GM12878 (cell line): ENCODE measurements at regions not wholly inside any gene's neighbourhood (a gene's known extent, or its start where the extent isn't known, plus 50 kb on each side); places are given as distances from the start of the nearest gene placed in this dataset.

Experiments
- ATAC-seq: fragments of 200-7000 bp; cut with Tn5 transposase; 3 replicates; pipeline ENCODE4 v1.9.1; 2020; ENCODE audit warnings: mild to moderate bottlenecking, moderate library complexity
- BruUV-seq: library from RNA; stranded (reverse); fragments of 400-500 nt; replicated peaks from 2 replicates; lab custom pipeline; 2021; lab: Mats Ljungman, UMichigan
- CTCF ChIA-PET: fragments of 300-600 bp; sonication (Branson Sonifier 250); formaldehyde crosslinking; extraction: SDS; loops from one replicate; lab custom pipeline; 2021; ENCODE audit warnings: inconsistent platforms; lab: Yijun Ruan, JAX
- POLR2A ChIA-PET: fragments of 350-600 bp; formaldehyde crosslinking; extraction: SDS; loops from one replicate; lab custom pipeline; 2021; ENCODE audit warnings: inconsistent platforms; lab: Charles Lee
- RAD21 ChIA-PET: fragments of 300-600 bp; sonication (Branson Sonifier 250); formaldehyde crosslinking; loops from one replicate; lab custom pipeline; 2023; ENCODE audit warnings: antibody characterized with exemption; ENCODE audit not compliant: unreplicated experiment; lab: Charles Lee
- SMC1A ChIA-PET: fragments of 300-600 bp; sonication (Branson Sonifier 250); formaldehyde crosslinking; loops from one replicate; lab custom pipeline; 2023; ENCODE audit not compliant: unreplicated experiment, uncharacterized antibody; lab: Charles Lee
- DNase-seq: peaks from one replicate; pipeline ENCODE4 v3.0.0-alpha.2; 2011; ENCODE audit warnings: low read depth, low spot score
- FAIRE-seq: peaks from 3 replicates; lab custom pipeline; 2011; peaks lifted over from hg19 to GRCh38; lab: Jason Lieb, UNC
- H2AFZ ChIP-seq: 2 replicates; pipeline ENCODE4 v1.6.0; 2011; ENCODE audit warnings: low read depth, low read length, control low read depth; ENCODE audit not compliant: control insufficient read depth
- H3K27ac ChIP-seq: 2 replicates; pipeline ENCODE4 v1.5.1; 2011; ENCODE audit warnings: control low read depth; ENCODE audit not compliant: control insufficient read depth, insufficient read depth
- H3K27me3 ChIP-seq, 2 experiments: replicated peaks in 1 of 2; 2 replicates each; pipeline versions ENCODE4 v1.6.0 to v1.6.1; 2011; ENCODE audit warnings: low read length in 1 of 2; ENCODE audit not compliant: control insufficient read depth in 2 of 2, insufficient read depth in 2 of 2
- H3K36me3 ChIP-seq, 2 experiments: 2 replicates each; pipeline ENCODE4 v1.5.1; 2011; ENCODE audit warnings: low read length in 1 of 2; ENCODE audit not compliant: control insufficient read depth in 2 of 2, insufficient read depth in 2 of 2
- H3K4me1 ChIP-seq: 2 replicates; pipeline ENCODE4 v1.6.1; 2011; ENCODE audit warnings: mild to moderate bottlenecking, low read length, moderate library complexity, mixed read lengths; ENCODE audit not compliant: control insufficient read depth, insufficient read depth
- H3K4me2 ChIP-seq: 2 replicates; pipeline ENCODE4 v1.6.0; 2011; ENCODE audit warnings: control low read depth; ENCODE audit not compliant: control insufficient read depth, insufficient read depth
- H3K4me3 ChIP-seq: fragments of 200-600 bp; sonication (generic); 2 replicates; pipeline ENCODE4 v1.5.1; 2016
- H3K79me2 ChIP-seq: 2 replicates; pipeline ENCODE4 v1.6.0; 2011; ENCODE audit warnings: low read length; ENCODE audit not compliant: control insufficient read depth, insufficient read depth
- H3K9ac ChIP-seq: 2 replicates; pipeline ENCODE4 v1.8.0; 2011; ENCODE audit warnings: low read length, control low read depth, mixed read lengths; ENCODE audit not compliant: control insufficient read depth, insufficient read depth
- H3K9me3 ChIP-seq: replicated peaks from 3 replicates; pipeline ENCODE4 v1.5.1; 2011; ENCODE audit warnings: mild to moderate bottlenecking, low read length; ENCODE audit not compliant: control insufficient read depth, insufficient read depth
- H4K20me1 ChIP-seq: 2 replicates; pipeline ENCODE4 v1.6.0; 2011; ENCODE audit not compliant: control insufficient read depth, insufficient read depth
- KAT2A ChIP-seq: conservative IDR thresholded peaks from 2 replicates; pipeline ENCODE4 v1.6.1; 2011; ENCODE audit warnings: low read depth, low read length; ENCODE audit not compliant: control insufficient read depth
- NFYB ChIP-seq: IDR thresholded peaks from 2 replicates; pipeline ENCODE4 v1.6.1; 2011; ENCODE audit warnings: low read depth, mild to moderate bottlenecking, low read length, improper control_type of control experiment, moderate library complexity; ENCODE audit not compliant: insufficient read depth
- ZSCAN29 ChIP-seq: fragments of 450-650 bp; IDR thresholded peaks from 2 replicates; pipeline ENCODE4 v1.6.1; 2017; ENCODE audit warnings: mild to moderate bottlenecking, moderate library complexity
- WGBS: methylation state at CpG from one replicate; pipeline ENCODE4 v1.1.6; 2016; ENCODE audit warnings: low lambda C conversion rate; ENCODE audit not compliant: insufficient replicate concordance, insufficient coverage; ENCODE audit errors: missing lambda C conversion rate; 5-methylcytosine and 5-hydroxymethylcytosine counted together
- in situ Hi-C: fragments of 300-500 bp; cut with MboI; formaldehyde crosslinking; loops from 9 replicates; pipeline ENCODE4 v1.14.3; 2018; ENCODE audit warnings: mixed read lengths
- intact Hi-C: fragments of 100-400 bp; cut with micrococcal nuclease; formaldehyde crosslinking; loops from one replicate; pipeline ENCODE4 v1.14.2; 2022; ENCODE audit not compliant: unreplicated experiment
- TF ChIP-seq, protein P1 (sequence below): fragments of 450-650 bp; IDR thresholded peaks from 2 replicates; pipeline ENCODE4 v1.6.1; 2017; ENCODE audit warnings: mild to moderate bottlenecking, moderate library complexity
- TF ChIP-seq, protein P2 (sequence below): fragments of 450-650 bp; IDR thresholded peaks from 2 replicates; pipeline ENCODE4 v1.6.1; 2014; ENCODE audit warnings: mild to moderate bottlenecking
- TF ChIP-seq, protein P3 (sequence below), 3 experiments: IDR thresholded peaks in 2 of 3; conservative IDR thresholded peaks in 1 of 3; 2 replicates each; pipeline ENCODE4 v1.5.1; 2011; ENCODE audit warnings: low read depth in 3 of 3, low read length in 3 of 3, mild to moderate bottlenecking in 3 of 3, control low read depth in 2 of 3, moderate library complexity in 2 of 3, inconsistent platforms in 1 of 3, mixed read lengths in 1 of 3; ENCODE audit not compliant: control insufficient read depth in 2 of 3, insufficient read depth in 1 of 3; ENCODE audit errors: extremely low read depth in 1 of 3

DNA sequence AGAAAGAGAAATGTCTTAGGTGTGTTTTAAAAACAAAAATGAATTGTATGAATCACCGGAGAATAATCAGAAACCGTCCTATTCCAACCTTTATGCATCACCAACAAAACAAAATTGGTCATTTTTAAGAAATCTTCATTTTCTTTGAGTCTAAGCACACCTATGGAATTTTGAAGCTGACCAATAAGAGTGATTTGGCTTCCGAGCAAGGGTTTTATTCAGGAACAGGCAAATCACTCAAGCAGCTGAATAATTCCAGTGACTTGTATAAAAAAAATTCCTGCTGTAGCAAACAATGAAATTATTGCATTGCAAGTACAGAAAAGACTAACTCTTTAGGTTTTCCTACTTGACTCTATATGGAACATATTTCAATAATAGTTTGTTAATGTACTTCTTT, 83.8 kb upstream of the FNDC3B start (continued):
- TF ChIP-seq, protein P1, sequence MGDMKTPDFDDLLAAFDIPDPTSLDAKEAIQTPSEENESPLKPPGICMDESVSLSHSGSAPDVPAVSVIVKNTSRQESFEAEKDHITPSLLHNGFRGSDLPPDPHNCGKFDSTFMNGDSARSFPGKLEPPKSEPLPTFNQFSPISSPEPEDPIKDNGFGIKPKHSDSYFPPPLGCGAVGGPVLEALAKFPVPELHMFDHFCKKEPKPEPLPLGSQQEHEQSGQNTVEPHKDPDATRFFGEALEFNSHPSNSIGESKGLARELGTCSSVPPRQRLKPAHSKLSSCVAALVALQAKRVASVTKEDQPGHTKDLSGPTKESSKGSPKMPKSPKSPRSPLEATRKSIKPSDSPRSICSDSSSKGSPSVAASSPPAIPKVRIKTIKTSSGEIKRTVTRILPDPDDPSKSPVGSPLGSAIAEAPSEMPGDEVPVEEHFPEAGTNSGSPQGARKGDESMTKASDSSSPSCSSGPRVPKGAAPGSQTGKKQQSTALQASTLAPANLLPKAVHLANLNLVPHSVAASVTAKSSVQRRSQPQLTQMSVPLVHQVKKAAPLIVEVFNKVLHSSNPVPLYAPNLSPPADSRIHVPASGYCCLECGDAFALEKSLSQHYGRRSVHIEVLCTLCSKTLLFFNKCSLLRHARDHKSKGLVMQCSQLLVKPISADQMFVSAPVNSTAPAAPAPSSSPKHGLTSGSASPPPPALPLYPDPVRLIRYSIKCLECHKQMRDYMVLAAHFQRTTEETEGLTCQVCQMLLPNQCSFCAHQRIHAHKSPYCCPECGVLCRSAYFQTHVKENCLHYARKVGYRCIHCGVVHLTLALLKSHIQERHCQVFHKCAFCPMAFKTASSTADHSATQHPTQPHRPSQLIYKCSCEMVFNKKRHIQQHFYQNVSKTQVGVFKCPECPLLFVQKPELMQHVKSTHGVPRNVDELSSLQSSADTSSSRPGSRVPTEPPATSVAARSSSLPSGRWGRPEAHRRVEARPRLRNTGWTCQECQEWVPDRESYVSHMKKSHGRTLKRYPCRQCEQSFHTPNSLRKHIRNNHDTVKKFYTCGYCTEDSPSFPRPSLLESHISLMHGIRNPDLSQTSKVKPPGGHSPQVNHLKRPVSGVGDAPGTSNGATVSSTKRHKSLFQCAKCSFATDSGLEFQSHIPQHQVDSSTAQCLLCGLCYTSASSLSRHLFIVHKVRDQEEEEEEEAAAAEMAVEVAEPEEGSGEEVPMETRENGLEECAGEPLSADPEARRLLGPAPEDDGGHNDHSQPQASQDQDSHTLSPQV: no peak

DNA sequence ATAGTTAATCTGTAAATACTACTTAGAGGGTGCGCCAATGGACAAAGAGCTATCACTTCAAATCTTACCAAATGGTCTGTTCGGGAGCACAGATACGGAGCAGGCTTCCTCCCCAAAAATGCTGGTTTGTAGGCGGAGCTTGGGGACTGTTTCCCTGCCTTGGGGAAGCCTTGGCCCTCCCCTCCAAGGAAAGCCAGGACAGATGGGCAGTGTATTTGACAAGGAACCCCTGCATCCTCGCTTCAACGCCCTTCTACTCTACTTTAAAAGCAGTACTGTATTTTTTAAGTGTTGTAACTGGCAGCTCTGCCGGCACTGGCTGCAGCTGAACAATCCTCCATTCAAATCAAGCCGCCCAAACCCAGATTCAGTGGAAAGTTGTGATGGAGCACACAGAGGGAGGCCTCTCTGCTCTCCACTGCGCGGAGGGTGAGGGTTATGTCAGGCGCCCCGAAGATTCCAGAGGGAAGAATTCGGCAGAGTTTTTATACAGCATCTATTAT, 83.1 kb upstream of the FNDC3B start:
- ATAC-seq (no peak), FAIRE-seq (no peak), DNase-seq (no peak)
- Histone ChIP-seq H3K27ac (no peak overlapping the region), H3K4me3 (no peak overlapping the region), H2AFZ (no peak overlapping the region), H4K20me1 (no peaks in the 10 kb centered on the region), H3K27me3 (no peaks in the 10 kb centered on the region), H3K36me3 (no peaks in the 10 kb centered on the region), H3K9me3 (no peaks in the 10 kb centered on the region; the same call in 2 of the 3 replicates), H3K79me2 (no peaks in the 10 kb centered on the region), H3K4me1 (no peaks in the 10 kb centered on the region), H3K4me2 (no peak overlapping the region), H3K9ac (no peak overlapping the region)
- POLR2A ChIA-PET: no interaction called here
- no TSS peak for BruUV-seq
- RAD21 ChIA-PET: interaction anchor here (0.6 kb wide), 1 partner anchor 14 kb away, joined by 3 read pairs; no protein-coding TSS in a partner anchor
- TF ChIP-seq KAT2A: no peak
- TF ChIP-seq, protein P2, sequence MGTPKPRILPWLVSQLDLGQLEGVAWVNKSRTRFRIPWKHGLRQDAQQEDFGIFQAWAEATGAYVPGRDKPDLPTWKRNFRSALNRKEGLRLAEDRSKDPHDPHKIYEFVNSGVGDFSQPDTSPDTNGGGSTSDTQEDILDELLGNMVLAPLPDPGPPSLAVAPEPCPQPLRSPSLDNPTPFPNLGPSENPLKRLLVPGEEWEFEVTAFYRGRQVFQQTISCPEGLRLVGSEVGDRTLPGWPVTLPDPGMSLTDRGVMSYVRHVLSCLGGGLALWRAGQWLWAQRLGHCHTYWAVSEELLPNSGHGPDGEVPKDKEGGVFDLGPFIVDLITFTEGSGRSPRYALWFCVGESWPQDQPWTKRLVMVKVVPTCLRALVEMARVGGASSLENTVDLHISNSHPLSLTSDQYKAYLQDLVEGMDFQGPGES: no peak
- TF ChIP-seq ZSCAN29: no peak
- TF ChIP-seq, protein P3, sequence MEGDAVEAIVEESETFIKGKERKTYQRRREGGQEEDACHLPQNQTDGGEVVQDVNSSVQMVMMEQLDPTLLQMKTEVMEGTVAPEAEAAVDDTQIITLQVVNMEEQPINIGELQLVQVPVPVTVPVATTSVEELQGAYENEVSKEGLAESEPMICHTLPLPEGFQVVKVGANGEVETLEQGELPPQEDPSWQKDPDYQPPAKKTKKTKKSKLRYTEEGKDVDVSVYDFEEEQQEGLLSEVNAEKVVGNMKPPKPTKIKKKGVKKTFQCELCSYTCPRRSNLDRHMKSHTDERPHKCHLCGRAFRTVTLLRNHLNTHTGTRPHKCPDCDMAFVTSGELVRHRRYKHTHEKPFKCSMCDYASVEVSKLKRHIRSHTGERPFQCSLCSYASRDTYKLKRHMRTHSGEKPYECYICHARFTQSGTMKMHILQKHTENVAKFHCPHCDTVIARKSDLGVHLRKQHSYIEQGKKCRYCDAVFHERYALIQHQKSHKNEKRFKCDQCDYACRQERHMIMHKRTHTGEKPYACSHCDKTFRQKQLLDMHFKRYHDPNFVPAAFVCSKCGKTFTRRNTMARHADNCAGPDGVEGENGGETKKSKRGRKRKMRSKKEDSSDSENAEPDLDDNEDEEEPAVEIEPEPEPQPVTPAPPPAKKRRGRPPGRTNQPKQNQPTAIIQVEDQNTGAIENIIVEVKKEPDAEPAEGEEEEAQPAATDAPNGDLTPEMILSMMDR (IDR thresholded peaks at IDR 0.05 in 2 of 3, conservative IDR thresholded peaks at IDR 0.05 in 1 of 3; ENCODE audit: control insufficient read depth in 2 of 3, extremely low read depth in 1 of 3, insufficient read depth in 1 of 3, low read depth in 3 of 3, low read length in 3 of 3): no peak
- no peak for TF ChIP-seq NFYB
- in situ Hi-C loops: no loop called here
- CTCF ChIA-PET: no interaction called here
- SMC1A ChIA-PET: no interaction called here
- intact Hi-C loops: no loop called here
- 69% methylated on average over 13 of the region's 13 CpGs for WGBS
